Gastroesophageal sphincter (tissue), 4 donors: ENCODE measurements at regions not wholly inside any gene's neighbourhood (a gene's known extent, or its start where the extent isn't known, plus 50 kb on each side); places are given as distances from the start of the nearest gene placed in this dataset.

ENCODE experiments used
- ATAC-seq: fragments of 150-250 bp; one replicate; pipeline ENCODE4 v1.9.1; 2016; ENCODE audit warnings: mild to moderate bottlenecking, moderate library complexity
- H3K27ac ChIP-seq, 4 donors: fragments of 200-600 bp; sonication (generic) in 3 of 4; 1 replicate in 3 of 4; 2 replicates in 1 of 4; pipeline ENCODE4 v1.5.1; 2016 to 2019
- H3K27me3 ChIP-seq: fragments of 200-600 bp; sonication (generic); one replicate; pipeline ENCODE4 v1.5.1; 2019
- H3K36me3 ChIP-seq, 2 donors: fragments of 200-600 bp; sonication (generic); one replicate each; pipeline ENCODE4 v1.5.1; 2019; ENCODE audit warnings: control low read depth in 1 of 2
- H3K4me1 ChIP-seq, 3 donors: fragments of 200-600 bp; sonication (generic); 1 replicate in 2 of 3; 2 replicates in 1 of 3; pipeline ENCODE4 v1.5.1; 2016 to 2019; ENCODE audit warnings: control low read depth in 2 of 3
- H3K4me3 ChIP-seq, 2 donors: fragments of 200-600 bp; sonication (generic); one replicate each; pipeline ENCODE4 v1.5.1; 2019; ENCODE audit warnings: mild to moderate bottlenecking in 1 of 2, moderate library complexity in 1 of 2
- H3K9me3 ChIP-seq, 3 donors: fragments of 200-600 bp; sonication (generic); one replicate each; pipeline ENCODE4 v1.5.1; 2017 to 2019; ENCODE audit warnings: control low read depth in 2 of 3
- CTCF ChIP-seq, 4 experiments: fragments of 200-600 bp in 2 of 4; fragments of 450-650 bp in 2 of 4; sonication (generic) in 1 of 4; IDR thresholded peaks; one replicate each; pipeline ENCODE4 v1.5.1; 2017 to 2019; ENCODE audit warnings: antibody characterized with exemption in 4 of 4, mild to moderate bottlenecking in 2 of 4, moderate library complexity in 2 of 4
- EP300 ChIP-seq: sonication (generic); formaldehyde crosslinking; IDR thresholded peaks from one replicate; pipeline ENCODE4 v1.6.1; 2017; ENCODE audit warnings: antibody characterized with exemption, mild to moderate bottlenecking
- POLR2A ChIP-seq, 2 donors: fragments of 450-650 bp; IDR thresholded peaks; one replicate each; pipeline ENCODE4 v1.6.1; 2017; ENCODE audit warnings: antibody characterized with exemption in 2 of 2, mild to moderate bottlenecking in 2 of 2, moderate library complexity in 1 of 2
- POLR2AphosphoS5 ChIP-seq: sonication (generic); formaldehyde crosslinking; IDR thresholded peaks from one replicate; pipeline ENCODE4 v1.6.1; 2017; ENCODE audit warnings: antibody characterized with exemption
- whole genome bisulfite sequencing, 2 donors: methylation state at CpG; one replicate each; pipeline ENCODE4 v1.1.5; 2018; ENCODE audit warnings: low coverage in 1 of 2; 5-methylcytosine and 5-hydroxymethylcytosine counted together

- 94 to 100% methylated on average over 3 of the region's 3 CpGs for WGBS, 2 donors
- Histone ChIP-seq H3K27me3 (no peaks in the 10 kb centered on the region), H3K4me1 (peaks cover 0 to 28% (median 7%) of the 10 kb centered on the region in 3 donors), H3K36me3 (no peaks in the 10 kb centered on the region), H3K27ac (peak overlapping the region in 2 of 4 donors; percentile 65 to 71), H3K4me3 (no peak overlapping the region), H3K9me3 (no peaks in the 10 kb centered on the region)
- no peak for TF ChIP-seq POLR2AphosphoS5
- TF ChIP-seq EP300 = no peak
- no peak for TF ChIP-seq CTCF (IDR thresholded peaks at IDR 0.05)
- TF ChIP-seq POLR2A (IDR thresholded peaks at IDR 0.05) = no peak
- ATAC-seq = no peak
These were observed 57.3 kb upstream of the PPP1CB start for GRCh38 chr2:28694364-28694763.

- Histone ChIP-seq H3K27me3 (no peaks in the 10 kb centered on the region), H3K27ac (peak overlapping the region in 3 of 4 donors; percentile 38 to 71 (median 65)), H3K4me1 (peaks cover 0 to 28% (median 7%) of the 10 kb centered on the region in 3 donors), H3K4me3 (peak overlapping the region in 1 of 2 donors; percentile 9), H3K36me3 (no peaks in the 10 kb centered on the region), H3K9me3 (no peaks in the 10 kb centered on the region)
- 10 to 26% methylated on average over 2 of the region's 4 CpGs for WGBS, 2 donors
- TF ChIP-seq POLR2AphosphoS5 (peak; percentile 13), CTCF (IDR thresholded peaks at IDR 0.05) (no peak)
- peak; percentile 59 for ATAC-seq
These were observed 56.4 kb upstream of the PPP1CB start for GRCh38 chr2:28695245-28695647.

- H3K27ac ChIP-seq = peak overlapping the region in 1 of 4 donors; percentile 65
- TF ChIP-seq POLR2AphosphoS5 = no peak
- TF ChIP-seq POLR2A (IDR thresholded peaks at IDR 0.05) = no peak
- no peak for TF ChIP-seq EP300
- TF ChIP-seq CTCF (IDR thresholded peaks at IDR 0.05) = no peak
- no peaks in the 10 kb centered on the region for H3K9me3 ChIP-seq
- H3K36me3 ChIP-seq = no peaks in the 10 kb centered on the region
- no peak for ATAC-seq
- no peak overlapping the region for H3K4me3 ChIP-seq
- 60 to 83% methylated on average over 1 to 2 of the region's 2 CpGs for WGBS, 2 donors
- H3K4me1 ChIP-seq = peaks cover 0 to 28% (median 7%) of the 10 kb centered on the region in 3 donors
- H3K27me3 ChIP-seq = no peaks in the 10 kb centered on the region
These were observed 55.4 kb upstream of the PPP1CB start for GRCh38 chr2:28696261-28696660.

- H3K9me3 ChIP-seq = no peaks in the 10 kb centered on the region
- no peak for ATAC-seq
- no peak overlapping the region for H3K4me3 ChIP-seq
- TF ChIP-seq EP300 = no peak
- no peak overlapping the region for H3K27ac ChIP-seq
- 50 to 60% methylated on average over 1 of the region's 1 CpG for WGBS, 2 donors
- peaks cover 0 to 25% (median 0%) of the 10 kb centered on the region in 3 donors for H3K4me1 ChIP-seq
- no peaks in the 10 kb centered on the region for H3K27me3 ChIP-seq
- no peaks in the 10 kb centered on the region for H3K36me3 ChIP-seq
These were observed 54.0 kb upstream of the PPP1CB start for GRCh38 chr2:28697602-28698149.

- TF ChIP-seq CTCF (IDR thresholded peaks at IDR 0.05) = no peak
- no peak for TF ChIP-seq POLR2A (IDR thresholded peaks at IDR 0.05)
- TF ChIP-seq EP300 = no peak
- no peaks in the 10 kb centered on the region for H3K9me3 ChIP-seq
- H3K27me3 ChIP-seq = no peaks in the 10 kb centered on the region
- ATAC-seq = no peak
- 59 to 89% methylated on average over 3 of the region's 3 CpGs for WGBS, 2 donors
- no peaks in the 10 kb centered on the region for H3K36me3 ChIP-seq
- no peak overlapping the region for H3K27ac ChIP-seq
- H3K4me3 ChIP-seq = no peak overlapping the region
- peaks cover 0 to 29% (median 0%) of the 10 kb centered on the region in 3 donors for H3K4me1 ChIP-seq
These were observed 53.1 kb upstream of the PPP1CB start for GRCh38 chr2:28698545-28698944.
